A549 (cell line): ENCODE measurements at regions not wholly inside any gene's neighbourhood (a gene's known extent, or its start where the extent isn't known, plus 50 kb on each side); places are given as distances from the start of the nearest gene placed in this dataset.

ENCODE experiments used
- CTCF ChIP-seq: fragments of >200 bp; sonication (Bioruptor Twin); formaldehyde crosslinking; IDR thresholded peaks from 3 replicates; pipeline ENCODE4 v1.5.1; 2016
- EHF ChIP-seq: fragments of 250-450 bp; sonication (Bioruptor Pico); IDR thresholded peaks from 2 replicates; pipeline ENCODE4 v1.5.0; 2020; ENCODE audit warnings: mild to moderate bottlenecking
- ESRRA ChIP-seq: fragments of 150-350 bp; IDR thresholded peaks from 2 replicates; pipeline ENCODE4 v1.6.1; 2014; ENCODE audit warnings: mild to moderate bottlenecking, low read length, borderline replicate concordance
- FOSL2 ChIP-seq, 2 experiments: fragments of 450-650 bp in 1 of 2; fragments of >200 bp in 1 of 2; sonication (Bioruptor Twin) in 1 of 2; formaldehyde crosslinking; IDR thresholded peaks; 2 replicates each; pipeline versions ENCODE4 v1.5.0 to v1.6.1; 2016 to 2020; ENCODE audit warnings: mild to moderate bottlenecking in 1 of 2, moderate library complexity in 1 of 2
- HDAC2 ChIP-seq: fragments of 200-600 bp; sonication (generic); IDR thresholded peaks from 2 replicates; pipeline ENCODE4 v1.6.1; 2016
- HMGXB4 ChIP-seq: fragments of 250-450 bp; sonication (Bioruptor Pico); IDR thresholded peaks from 2 replicates; pipeline ENCODE4 v1.5.0; 2021; ENCODE audit warnings: mild to moderate bottlenecking, moderate library complexity, borderline replicate concordance
- HOXA7 ChIP-seq: fragments of 250-450 bp; sonication (Bioruptor Pico); IDR thresholded peaks from 2 replicates; pipeline ENCODE4 v1.5.0; 2020; ENCODE audit warnings: mild to moderate bottlenecking, moderate library complexity
- HOXB5 ChIP-seq: fragments of 250-450 bp; sonication (Bioruptor Pico); IDR thresholded peaks from 2 replicates; pipeline ENCODE4 v1.5.0; 2020; ENCODE audit warnings: mild to moderate bottlenecking, moderate library complexity
- JUN ChIP-seq, 2 experiments: fragments of >200 bp; sonication (Bioruptor Twin); formaldehyde crosslinking; IDR thresholded peaks; 2 replicates in 1 of 2; 3 replicates in 1 of 2; pipeline ENCODE4 v1.6.1; 2016 to 2017
- PHF8 ChIP-seq: fragments of 200-600 bp; sonication (generic); IDR thresholded peaks from 2 replicates; pipeline ENCODE4 v1.6.1; 2016; ENCODE audit warnings: low read depth, mild to moderate bottlenecking, antibody characterized with exemption, moderate library complexity, borderline replicate concordance
- POLR2A ChIP-seq: IDR thresholded peaks from 2 replicates; pipeline ENCODE4 v1.6.1; 2012; ENCODE audit warnings: mild to moderate bottlenecking, low read length
- REST ChIP-seq: fragments of 200-600 bp; sonication (generic); IDR thresholded peaks from 2 replicates; pipeline ENCODE4 v1.6.1; 2016; ENCODE audit warnings: antibody characterized with exemption, mild to moderate bottlenecking, moderate library complexity
- ZFP36 ChIP-seq: fragments of 450-650 bp; IDR thresholded peaks from 2 replicates; pipeline ENCODE4 v1.6.1; 2014; ENCODE audit warnings: borderline replicate concordance; ENCODE audit not compliant: partially characterized antibody

GRCh38 chr2:215748446-215748845, 264.9 kb downstream of the MREG start:
- no peak for TF ChIP-seq HOXB5 (CRISPR knock-in tag)
- TF ChIP-seq CTCF, result no peak
- TF ChIP-seq FOSL2 (IDR thresholded peaks at IDR 0.05), result no peak
- no peak for TF ChIP-seq FOSL2 (CRISPR knock-in tag; IDR thresholded peaks at IDR 0.05)
- TF ChIP-seq POLR2A, result no peak
- no peak for TF ChIP-seq ESRRA
- TF ChIP-seq REST, result no peak
- no peak for TF ChIP-seq PHF8
- no peak for TF ChIP-seq ZFP36
- no peak for TF ChIP-seq HOXA7 (CRISPR knock-in tag)
- no peak for TF ChIP-seq HMGXB4 (CRISPR knock-in tag)
- no peak for TF ChIP-seq EHF (CRISPR knock-in tag)
- TF ChIP-seq JUN (IDR thresholded peaks at IDR 0.05), result no peak
- TF ChIP-seq HDAC2, result no peak
